Dermis microvascular lymphatic vessel endothelial cell (primary cell): ENCODE measurements at regions not wholly inside any gene's neighbourhood (a gene's known extent, or its start where the extent isn't known, plus 50 kb on each side); places are given as distances from the start of the nearest gene placed in this dataset.
"Not testable (repeated sequence)": the region's sequence is repeated elsewhere in the genome, so short reads cannot be mapped to it uniquely, and the experiment has no call there.

Experiments
- DNase-seq, 2 donors: peaks; one replicate each; pipeline versions ENCODE4 v3.0.0 to v3.0.0-alpha.2; 2010; ENCODE audit warnings: low read depth in 2 of 2

- no peak for DNase-seq
Observed at GRCh38 chr9:96157675-96158074, 144.3 kb downstream of the HSD17B3 start.

GRCh38 chr9:96156171-96156974 is 145.6 kb downstream of the HSD17B3 start:
- no peak for DNase-seq

GRCh38 chr9:96154081-96154480 is 147.9 kb downstream of the HSD17B3 start:
- no peak for DNase-seq

GRCh38 chr9:96152550-96152949 is 149.4 kb downstream of the HSD17B3 start:
- DNase-seq = no peak

- DNase-seq = no peak
Observed at GRCh38 chr9:96150324-96151227, 151.4 kb downstream of the HSD17B3 start.

GRCh38 chr9:96149533-96150280 is 152.3 kb downstream of the HSD17B3 start:
- no peak for DNase-seq

GRCh38 chr9:96148634-96149532 is 153.1 kb downstream of the HSD17B3 start:
- no peak for DNase-seq

DNA sequence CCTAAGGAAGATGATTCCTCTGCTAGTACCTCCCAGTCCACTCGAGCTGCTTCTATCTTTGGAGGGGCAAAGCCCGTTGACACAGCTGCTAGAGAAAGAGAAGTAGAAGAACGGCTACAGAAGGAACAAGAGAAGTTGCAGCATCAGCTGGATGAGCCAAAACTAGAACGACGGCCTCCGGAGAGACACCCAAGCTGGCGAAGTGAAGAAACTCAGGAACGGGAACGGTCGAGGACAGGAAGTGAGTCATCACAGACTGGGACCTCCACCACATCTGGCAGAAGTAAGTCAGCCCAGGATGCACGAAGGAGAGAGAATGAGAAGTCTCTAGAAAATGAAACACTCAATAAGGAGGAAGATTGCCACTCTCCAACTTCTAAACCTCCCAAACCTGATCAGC is 154.9 kb downstream of the HSD17B3 start:
- DNase-seq = not testable (repeated sequence)

DNA sequence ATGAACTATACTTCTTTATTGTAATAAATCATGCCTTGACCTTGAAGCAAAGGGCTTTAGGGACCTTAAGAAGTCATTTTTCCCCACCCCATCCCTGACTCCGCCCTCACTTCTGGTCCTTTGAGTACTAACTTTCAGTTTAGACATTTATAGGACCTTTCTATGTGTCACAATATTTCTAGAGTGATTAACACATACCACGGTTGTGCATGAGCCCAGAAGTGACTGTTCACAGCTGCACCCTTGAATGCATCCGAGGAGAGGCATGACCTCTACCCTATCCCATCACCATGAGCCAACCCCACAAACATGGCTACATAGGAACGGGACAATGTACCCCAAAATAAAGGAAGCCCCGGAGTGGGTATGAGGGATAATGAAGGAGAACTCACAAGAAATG is 160.3 kb downstream of the HSD17B3 start:
- no peak for DNase-seq

DNA sequence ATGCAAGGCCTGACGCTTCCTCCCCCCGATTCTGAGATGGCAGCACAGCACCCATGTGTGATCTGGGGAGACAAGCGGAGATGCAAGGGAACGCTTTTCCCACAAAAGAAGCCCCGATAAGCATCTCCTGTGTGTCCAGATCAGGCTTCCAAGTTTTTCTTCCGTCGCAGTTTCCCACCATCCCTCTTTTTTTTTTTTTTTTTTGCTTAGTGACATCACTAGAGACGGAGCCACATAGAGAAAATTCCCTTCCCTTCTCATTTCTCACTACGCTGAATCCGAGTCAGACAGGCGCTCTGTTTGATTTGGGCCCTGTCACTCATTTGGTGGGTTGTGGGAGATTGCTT is 160.9 kb downstream of the HSD17B3 start:
- no peak for DNase-seq

GRCh38 chr9:96140296-96141127 is 161.5 kb downstream of the HSD17B3 start:
- no peak for DNase-seq

DNA sequence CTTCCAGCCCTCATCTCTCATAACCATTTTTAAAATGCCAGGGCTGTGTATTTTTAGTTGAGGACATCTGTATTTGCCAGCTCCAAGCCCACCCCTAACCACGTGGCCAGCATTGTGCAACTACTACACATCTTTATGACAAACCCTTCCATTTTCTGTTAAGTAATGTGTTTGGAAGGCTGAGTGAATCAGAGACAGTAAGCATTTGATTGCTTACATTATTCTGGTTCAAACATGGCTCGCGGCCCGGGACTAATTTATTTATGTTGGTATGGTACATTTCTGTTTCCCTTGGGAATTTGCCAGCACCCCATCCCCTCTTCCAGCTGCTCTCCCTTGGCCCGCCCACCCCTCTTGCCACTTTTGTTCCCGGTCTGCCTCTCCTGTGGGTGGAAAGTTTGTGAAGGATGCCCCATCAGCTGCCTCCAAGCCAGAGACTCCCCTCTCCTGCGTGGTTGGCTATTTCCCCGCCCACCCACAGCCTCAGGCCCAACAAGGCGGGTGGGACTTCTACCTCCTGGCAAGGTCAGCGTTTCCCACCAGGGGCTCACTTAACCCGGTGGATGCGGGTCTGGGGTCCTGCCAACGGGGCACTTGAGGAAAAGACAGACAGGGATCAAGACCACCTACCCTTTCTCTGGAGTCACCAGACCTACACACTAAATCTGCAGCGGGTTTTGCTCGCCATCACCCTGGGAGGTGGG is 162.2 kb downstream of the HSD17B3 start:
- no peak for DNase-seq

GRCh38 chr9:96138616-96139015 is 163.4 kb downstream of the HSD17B3 start:
- DNase-seq = no peak

DNA sequence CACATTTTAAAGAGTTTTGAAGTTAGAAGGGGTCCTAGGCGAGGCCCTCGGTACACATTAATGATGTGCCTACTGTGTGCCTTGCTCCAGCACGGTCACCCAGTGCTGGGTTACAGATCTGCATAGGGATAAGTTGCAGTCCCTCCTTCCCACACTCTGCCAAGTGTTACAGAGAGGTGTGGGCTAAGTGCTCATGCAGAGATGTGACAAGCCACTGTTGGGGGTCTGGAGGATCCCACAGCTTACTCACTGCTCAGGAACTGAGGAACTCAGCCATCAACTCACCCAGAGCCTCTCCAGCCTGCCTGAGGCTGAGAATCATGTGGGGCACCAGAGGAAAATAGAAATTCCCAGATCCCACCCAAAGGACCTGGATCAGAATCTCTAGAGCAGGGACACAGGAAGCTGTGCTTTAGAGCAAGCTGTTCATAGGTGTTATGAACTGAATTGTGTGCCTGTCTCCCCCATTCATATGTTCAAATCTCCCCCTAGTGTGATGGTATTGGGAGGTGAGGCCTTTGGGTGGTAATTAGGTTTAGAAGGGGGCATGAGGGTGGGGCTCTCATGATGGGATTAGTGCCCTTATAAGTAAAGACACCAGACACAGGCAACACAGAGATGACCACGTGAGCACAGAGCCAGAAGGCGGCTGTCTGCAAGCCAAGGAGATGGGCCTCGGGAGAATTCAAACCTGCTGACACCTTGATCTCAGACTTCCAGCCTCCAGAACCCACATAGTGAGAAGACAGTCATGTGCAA is 164.1 kb downstream of the HSD17B3 start:
- no peak for DNase-seq

DNA sequence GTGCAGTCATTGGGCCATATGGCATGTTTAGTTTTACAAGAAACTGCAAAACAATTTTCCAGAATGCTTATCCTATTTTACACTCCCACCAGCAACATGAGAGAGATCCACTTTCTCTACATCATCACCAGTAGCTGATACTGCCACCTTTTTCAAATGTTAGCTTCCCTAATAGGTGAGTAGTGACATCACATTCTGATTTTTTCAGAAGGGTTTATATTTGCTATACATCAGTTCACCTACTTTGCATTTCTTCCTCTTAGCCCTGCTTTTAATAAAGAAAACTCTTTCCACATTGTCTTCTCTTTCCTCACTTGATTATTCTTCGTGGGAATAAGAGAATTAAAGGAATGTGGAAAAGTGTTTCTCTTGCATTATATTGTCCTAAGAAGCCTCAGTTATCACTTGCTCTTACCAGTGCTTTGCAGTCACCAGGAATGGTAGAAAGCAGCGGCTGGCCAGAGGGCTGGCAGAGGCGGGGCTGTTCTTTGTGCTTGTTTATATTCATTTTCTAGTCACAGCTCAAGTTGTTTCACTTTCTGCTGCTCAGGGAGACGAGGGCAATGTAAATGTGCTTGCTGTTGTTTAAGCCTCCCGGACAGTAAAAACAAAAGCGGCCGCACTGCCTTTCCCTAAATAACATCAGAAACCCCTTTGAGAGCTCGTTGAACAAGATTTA is 164.8 kb downstream of the HSD17B3 start:
- no peak for DNase-seq

GRCh38 chr9:96135753-96136290 is 166.2 kb downstream of the HSD17B3 start:
- no peak for DNase-seq

- DNase-seq = peak in 1 of 2 donors; percentile 21
Observed at GRCh38 chr9:96135076-96135752, 166.8 kb downstream of the HSD17B3 start.
